Activated CD8-positive, alpha-beta T cell treated with anti-CD3 and anti-CD28 coated beads for 36 hours (primary cell): ENCODE measurements at regions not wholly inside any gene's neighbourhood (a gene's known extent, or its start where the extent isn't known, plus 50 kb on each side); places are given as distances from the start of the nearest gene placed in this dataset.

ENCODE experiments used
- ATAC-seq: fragments of 200-7000 bp; cut with Tn5 transposase; one replicate; pipeline ENCODE4 v1.10.0; 2021; ENCODE audit warnings: mild to moderate bottlenecking, moderate library complexity
- CTCF ChIA-PET: fragments of 350-600 bp; sonication (Branson Sonifier 250); formaldehyde crosslinking; loops from one replicate; lab custom pipeline; 2021; ENCODE audit warnings: antibody characterized with exemption; lab: Charles Lee
- POLR2A ChIA-PET: fragments of 350-600 bp; sonication (Branson Sonifier 250); formaldehyde crosslinking; loops from one replicate; lab custom pipeline; 2021; ENCODE audit warnings: antibody characterized with exemption; lab: Charles Lee
- DNase-seq: peaks from one replicate; pipeline ENCODE4 v3.0.0-alpha.2; 2020
- H3K27ac Mint-ChIP-seq: one replicate; pipeline ENCODE4 v1.8.0; 2021; ENCODE audit warnings: mild to moderate bottlenecking, mixed read lengths
- H3K27me3 Mint-ChIP-seq: one replicate; pipeline ENCODE4 v1.8.0; 2021; ENCODE audit warnings: mixed read lengths
- H3K36me3 Mint-ChIP-seq: one replicate; pipeline ENCODE4 v1.8.0; 2021; ENCODE audit warnings: low read depth, mixed read lengths
- H3K4me1 Mint-ChIP-seq: one replicate; pipeline ENCODE4 v1.8.0; 2021; ENCODE audit warnings: low read depth, mixed read lengths
- H3K4me3 Mint-ChIP-seq: one replicate; pipeline ENCODE4 v1.8.0; 2021; ENCODE audit warnings: mild to moderate bottlenecking, moderate library complexity, mixed read lengths
- H3K9me3 Mint-ChIP-seq: one replicate; pipeline ENCODE4 v1.8.0; 2021; ENCODE audit warnings: mixed read lengths
- intact Hi-C: fragments of 100-400 bp; cut with micrococcal nuclease; formaldehyde crosslinking; loops from one replicate; pipeline ENCODE4 v1.10.0; 2022
- TF ChIP-seq, protein P1 (sequence below): fragments of 200-600 bp; IDR thresholded peaks from one replicate; pipeline ENCODE4 v1.8.0; 2022; ENCODE audit warnings: antibody characterized with exemption, mild to moderate bottlenecking

DNA sequence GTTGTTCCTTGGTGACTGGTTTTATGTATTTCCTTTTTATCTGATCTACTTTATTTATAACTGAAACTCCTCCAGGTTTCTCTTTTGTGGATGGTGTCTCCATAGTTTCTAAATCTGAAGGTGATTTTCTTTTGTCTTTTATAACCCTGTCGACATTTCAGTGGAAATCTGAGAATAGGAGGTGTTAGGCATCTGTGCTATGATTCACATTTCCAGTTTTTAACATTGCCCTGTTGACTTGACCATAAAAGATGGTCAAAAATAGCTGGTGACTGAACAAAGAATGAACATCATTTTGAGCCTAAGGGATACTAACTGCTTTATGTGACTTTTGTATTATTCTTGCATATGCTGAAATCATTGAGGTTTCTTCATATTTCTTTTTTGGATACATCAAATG, 190.5 kb downstream of the PCSK1 start:
- ATAC-seq: no peak
- Mint-ChIP-seq H3K9me3 (no peaks in the 10 kb centered on the region), H3K4me3 (no peak overlapping the region), H3K27ac (no peak overlapping the region), H3K36me3 (no peaks in the 10 kb centered on the region), H3K27me3 (peaks cover 18% of the 10 kb centered on the region), H3K4me1 (no peaks in the 10 kb centered on the region)
- intact Hi-C loops: no loop called here
- DNase-seq: no peak
- POLR2A ChIA-PET: no interaction called here
- CTCF ChIA-PET: no interaction called here
- TF ChIP-seq, protein P1, sequence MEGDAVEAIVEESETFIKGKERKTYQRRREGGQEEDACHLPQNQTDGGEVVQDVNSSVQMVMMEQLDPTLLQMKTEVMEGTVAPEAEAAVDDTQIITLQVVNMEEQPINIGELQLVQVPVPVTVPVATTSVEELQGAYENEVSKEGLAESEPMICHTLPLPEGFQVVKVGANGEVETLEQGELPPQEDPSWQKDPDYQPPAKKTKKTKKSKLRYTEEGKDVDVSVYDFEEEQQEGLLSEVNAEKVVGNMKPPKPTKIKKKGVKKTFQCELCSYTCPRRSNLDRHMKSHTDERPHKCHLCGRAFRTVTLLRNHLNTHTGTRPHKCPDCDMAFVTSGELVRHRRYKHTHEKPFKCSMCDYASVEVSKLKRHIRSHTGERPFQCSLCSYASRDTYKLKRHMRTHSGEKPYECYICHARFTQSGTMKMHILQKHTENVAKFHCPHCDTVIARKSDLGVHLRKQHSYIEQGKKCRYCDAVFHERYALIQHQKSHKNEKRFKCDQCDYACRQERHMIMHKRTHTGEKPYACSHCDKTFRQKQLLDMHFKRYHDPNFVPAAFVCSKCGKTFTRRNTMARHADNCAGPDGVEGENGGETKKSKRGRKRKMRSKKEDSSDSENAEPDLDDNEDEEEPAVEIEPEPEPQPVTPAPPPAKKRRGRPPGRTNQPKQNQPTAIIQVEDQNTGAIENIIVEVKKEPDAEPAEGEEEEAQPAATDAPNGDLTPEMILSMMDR: no peak

GRCh38 chr5:96236831-96237230, 196.2 kb downstream of the PCSK1 start:
- ChIA-PET CTCF (no interaction called here), POLR2A (no interaction called here)
- DNase-seq (no peak), ATAC-seq (no peak)
- no peak overlapping the region for H3K27ac Mint-ChIP-seq
- H3K36me3 Mint-ChIP-seq: no peaks in the 10 kb centered on the region
- no peaks in the 10 kb centered on the region for H3K9me3 Mint-ChIP-seq
- no peaks in the 10 kb centered on the region for H3K27me3 Mint-ChIP-seq
- H3K4me1 Mint-ChIP-seq: no peaks in the 10 kb centered on the region
- H3K4me3 Mint-ChIP-seq: no peak overlapping the region
- TF ChIP-seq, protein P1: no peak
- intact Hi-C loops: no loop called here

DNA sequence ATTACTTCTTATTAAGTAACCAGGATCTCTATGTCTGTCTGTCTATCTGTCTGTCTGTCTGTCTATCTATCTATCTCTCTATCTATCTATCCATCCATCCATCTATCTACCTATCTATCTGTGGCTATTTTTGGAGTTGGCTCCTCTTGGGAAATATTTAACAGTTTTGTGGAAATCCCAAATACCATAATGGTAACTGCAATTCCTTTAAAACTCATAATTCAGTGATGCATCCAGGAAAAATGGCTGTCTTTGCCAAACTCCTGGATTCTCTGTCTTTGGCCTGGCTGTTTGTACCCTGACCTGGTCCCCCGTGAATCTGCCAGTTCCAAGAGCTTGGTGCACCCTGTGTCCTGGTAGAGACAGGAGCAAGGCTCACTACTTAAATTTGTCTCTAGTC, 197.0 kb downstream of the PCSK1 start:
- intact Hi-C loops: no loop called here
- CTCF ChIA-PET: no interaction called here
- no peak overlapping the region for H3K27ac Mint-ChIP-seq
- H3K36me3 Mint-ChIP-seq: no peaks in the 10 kb centered on the region
- TF ChIP-seq, protein P1: no peak
- no peaks in the 10 kb centered on the region for H3K9me3 Mint-ChIP-seq
- DNase-seq: no peak
- POLR2A ChIA-PET: no interaction called here
- H3K27me3 Mint-ChIP-seq: peaks cover 3% of the 10 kb centered on the region
- no peaks in the 10 kb centered on the region for H3K4me1 Mint-ChIP-seq
- no peak overlapping the region for H3K4me3 Mint-ChIP-seq
- ATAC-seq: no peak

DNA sequence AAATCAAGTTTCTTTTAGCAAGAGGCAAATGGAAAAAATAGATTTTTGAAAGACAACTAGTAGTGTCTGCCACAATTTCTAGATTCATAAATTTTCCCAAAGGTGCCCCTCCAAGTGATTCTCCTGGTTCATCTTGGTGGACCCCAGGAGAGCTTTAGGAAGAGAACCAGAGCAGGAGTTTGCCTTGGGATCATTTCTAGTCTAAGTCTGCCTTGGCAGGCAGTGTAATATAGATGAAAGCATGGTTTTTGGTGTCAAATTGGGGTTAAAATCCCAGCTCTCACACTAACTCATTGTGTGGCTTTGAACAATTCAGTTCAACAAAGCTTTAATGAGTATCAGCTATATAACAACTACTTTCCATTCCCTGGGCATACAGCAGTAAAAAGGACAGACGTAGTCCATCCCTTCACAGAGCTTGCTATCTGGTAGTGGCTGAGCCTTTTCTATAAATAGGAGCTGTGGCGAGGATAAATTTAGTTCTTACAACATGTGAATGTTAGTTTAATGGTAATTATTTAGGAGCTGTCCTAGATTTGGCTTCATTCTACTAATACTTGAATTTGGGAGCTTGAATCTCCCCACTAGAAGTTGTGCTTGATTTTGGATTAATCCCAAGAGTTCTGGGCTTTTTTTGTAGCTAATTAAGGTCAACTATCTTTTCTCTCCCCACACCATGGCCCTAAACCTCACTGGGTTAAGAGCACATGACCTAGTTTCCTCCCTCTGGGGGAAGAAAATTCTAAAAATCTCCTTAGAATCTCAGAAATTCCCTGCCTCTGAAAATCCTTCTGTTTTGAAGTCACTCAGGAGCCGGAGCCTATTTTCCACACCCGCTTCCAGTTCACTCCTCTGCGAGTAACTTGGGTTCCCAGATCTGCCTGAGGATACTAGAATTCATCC, 197.8 kb downstream of the PCSK1 start:
- POLR2A ChIA-PET: no interaction called here
- H3K4me1 Mint-ChIP-seq: no peaks in the 10 kb centered on the region
- no peaks in the 10 kb centered on the region for H3K36me3 Mint-ChIP-seq
- CTCF ChIA-PET: no interaction called here
- H3K9me3 Mint-ChIP-seq: no peaks in the 10 kb centered on the region
- intact Hi-C loops: no loop called here
- no peak overlapping the region for H3K4me3 Mint-ChIP-seq
- DNase-seq (no peak), ATAC-seq (no peak)
- TF ChIP-seq, protein P1: no peak
- no peak overlapping the region for H3K27ac Mint-ChIP-seq
- peaks cover 3% of the 10 kb centered on the region for H3K27me3 Mint-ChIP-seq

- TF ChIP-seq, protein P1: no peak
- ChIA-PET POLR2A (no interaction called here), CTCF (no interaction called here)
- ATAC-seq (no peak), DNase-seq (no peak)
- intact Hi-C loops: no loop called here
- Mint-ChIP-seq H3K36me3 (no peaks in the 10 kb centered on the region), H3K27ac (no peak overlapping the region), H3K27me3 (peaks cover 13% of the 10 kb centered on the region), H3K9me3 (no peaks in the 10 kb centered on the region), H3K4me1 (no peaks in the 10 kb centered on the region), H3K4me3 (no peak overlapping the region)
Measured at GRCh38 chr5:96232602-96233001, 200.4 kb downstream of the PCSK1 start.
